22Rv1 (cell line): ENCODE measurements at regions not wholly inside any gene's neighbourhood (a gene's known extent, or its start where the extent isn't known, plus 50 kb on each side); places are given as distances from the start of the nearest gene placed in this dataset.

Experiments used
- H3K27ac ChIP-seq: fragments of 450-650 bp; 2 replicates; pipeline ENCODE4 v1.5.1; 2017
- ZFX ChIP-seq: fragments of 450-650 bp; IDR thresholded peaks from 2 replicates; pipeline ENCODE4 v1.6.1; 2017; ENCODE audit warnings: antibody characterized with exemption, borderline replicate concordance
- TF ChIP-seq, protein P1 (sequence below): fragments of 450-650 bp; IDR thresholded peaks from 2 replicates; pipeline ENCODE4 v1.5.1; 2017; ENCODE audit warnings: mild to moderate bottlenecking

DNA sequence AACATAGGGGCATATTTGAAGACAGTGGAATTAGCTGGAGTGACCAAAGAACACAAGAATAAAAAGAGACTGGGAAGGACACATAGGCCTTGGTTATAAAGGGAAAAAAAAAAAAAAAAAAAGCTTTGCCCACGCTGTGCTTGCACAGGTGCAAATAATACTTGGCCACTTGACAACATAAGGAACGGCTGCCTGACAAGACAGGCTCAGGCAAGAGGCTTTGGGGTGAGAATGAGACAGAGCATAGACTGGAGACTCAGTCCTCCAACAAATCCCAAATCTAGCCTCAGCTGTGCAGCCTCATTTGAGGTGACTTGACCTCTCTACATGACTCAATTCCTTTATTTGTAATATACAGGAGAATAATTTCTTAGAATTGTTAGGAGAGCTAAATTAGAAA is 332.8 kb upstream of the DYNLRB2 start:
- TF ChIP-seq, protein P1, sequence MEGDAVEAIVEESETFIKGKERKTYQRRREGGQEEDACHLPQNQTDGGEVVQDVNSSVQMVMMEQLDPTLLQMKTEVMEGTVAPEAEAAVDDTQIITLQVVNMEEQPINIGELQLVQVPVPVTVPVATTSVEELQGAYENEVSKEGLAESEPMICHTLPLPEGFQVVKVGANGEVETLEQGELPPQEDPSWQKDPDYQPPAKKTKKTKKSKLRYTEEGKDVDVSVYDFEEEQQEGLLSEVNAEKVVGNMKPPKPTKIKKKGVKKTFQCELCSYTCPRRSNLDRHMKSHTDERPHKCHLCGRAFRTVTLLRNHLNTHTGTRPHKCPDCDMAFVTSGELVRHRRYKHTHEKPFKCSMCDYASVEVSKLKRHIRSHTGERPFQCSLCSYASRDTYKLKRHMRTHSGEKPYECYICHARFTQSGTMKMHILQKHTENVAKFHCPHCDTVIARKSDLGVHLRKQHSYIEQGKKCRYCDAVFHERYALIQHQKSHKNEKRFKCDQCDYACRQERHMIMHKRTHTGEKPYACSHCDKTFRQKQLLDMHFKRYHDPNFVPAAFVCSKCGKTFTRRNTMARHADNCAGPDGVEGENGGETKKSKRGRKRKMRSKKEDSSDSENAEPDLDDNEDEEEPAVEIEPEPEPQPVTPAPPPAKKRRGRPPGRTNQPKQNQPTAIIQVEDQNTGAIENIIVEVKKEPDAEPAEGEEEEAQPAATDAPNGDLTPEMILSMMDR = no peak
- no peak for TF ChIP-seq ZFX
- no peak overlapping the region for H3K27ac ChIP-seq

DNA sequence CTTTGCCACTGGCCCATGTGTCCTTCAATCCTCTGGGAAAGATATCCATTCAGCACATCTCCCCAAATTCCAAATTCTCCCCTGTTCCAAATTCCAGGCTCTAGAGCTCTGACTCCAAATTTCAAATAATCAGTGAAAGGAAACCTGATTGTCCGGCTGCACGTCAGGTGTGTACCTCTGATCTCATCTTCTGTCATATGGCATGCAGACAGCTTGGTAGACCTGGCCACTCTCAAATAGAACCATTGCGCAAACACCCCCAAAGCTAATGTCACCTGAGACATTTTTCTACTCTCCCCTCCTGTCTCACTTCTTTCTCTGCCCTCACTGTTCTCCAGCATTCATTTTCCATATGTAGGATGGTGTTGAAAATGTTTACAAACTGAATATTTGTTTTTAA is 337.0 kb upstream of the DYNLRB2 start:
- no peak overlapping the region for H3K27ac ChIP-seq
- TF ChIP-seq, protein P1 = no peak
- no peak for TF ChIP-seq ZFX

DNA sequence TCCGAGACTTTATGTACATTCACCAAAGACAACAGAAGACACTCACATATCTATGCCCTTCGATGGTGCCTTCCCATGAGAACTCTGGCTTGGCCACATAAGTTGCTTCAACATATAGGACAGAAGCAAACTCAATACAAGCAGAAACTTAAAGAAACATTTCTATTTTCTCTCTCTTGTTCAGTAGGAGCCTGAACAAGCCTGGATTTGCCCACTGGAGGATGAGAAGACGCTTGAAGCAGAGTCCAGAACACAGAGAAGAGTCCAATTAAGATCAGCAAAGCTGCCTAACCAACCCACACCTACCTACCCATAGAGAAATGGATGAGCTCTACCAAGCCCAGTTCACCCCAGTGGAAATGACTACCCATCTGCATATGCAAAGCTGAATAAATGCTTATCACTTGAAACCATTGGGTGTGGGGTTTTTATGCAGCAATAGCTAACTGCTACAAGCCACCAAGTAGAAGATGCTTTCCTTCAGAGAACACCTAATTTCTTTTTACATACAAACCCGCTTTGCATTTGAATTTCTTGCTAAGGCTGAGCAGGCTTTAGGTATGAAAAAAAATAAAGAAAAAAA is 337.9 kb upstream of the DYNLRB2 start:
- TF ChIP-seq, protein P1 = no peak
- TF ChIP-seq ZFX = no peak
- no peak overlapping the region for H3K27ac ChIP-seq

DNA sequence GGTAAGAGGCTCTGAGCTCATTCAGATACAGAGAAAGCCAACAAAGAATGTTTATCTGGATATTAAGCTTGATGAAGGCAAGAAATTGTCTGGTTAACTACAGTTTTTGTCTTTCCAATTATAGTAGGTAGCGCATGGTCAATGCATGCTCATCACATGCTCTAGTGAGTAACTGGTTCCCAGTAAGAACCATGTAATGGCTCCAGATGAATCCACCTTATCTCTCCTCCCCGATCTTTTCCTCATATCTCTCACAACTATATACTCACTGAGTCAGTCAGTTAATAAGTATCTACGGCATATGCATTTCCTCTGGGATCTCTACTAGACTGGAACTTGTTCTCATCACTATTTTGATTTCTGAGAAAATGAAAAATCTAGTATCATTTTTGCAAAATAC is 340.7 kb upstream of the DYNLRB2 start:
- H3K27ac ChIP-seq = no peak overlapping the region
- TF ChIP-seq, protein P1 = no peak
- TF ChIP-seq ZFX = no peak

DNA sequence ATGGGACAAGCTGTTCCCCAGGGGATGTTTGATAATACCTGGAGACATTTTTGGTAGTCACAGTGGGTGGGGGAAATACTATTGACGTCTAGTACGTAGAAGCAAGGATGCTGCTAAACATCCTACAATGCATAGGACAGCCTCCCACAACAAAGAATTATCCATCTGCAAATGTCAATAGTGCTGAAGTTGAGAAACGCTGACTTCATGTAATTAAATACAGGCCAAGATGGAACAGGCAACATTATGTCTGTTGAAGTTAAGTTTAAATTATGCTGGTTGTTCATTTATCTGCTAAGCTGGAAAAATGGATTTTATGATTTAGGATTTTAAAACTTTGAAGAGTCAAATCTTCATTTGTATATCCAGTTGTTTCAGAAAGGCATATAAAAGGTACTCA is 341.2 kb upstream of the DYNLRB2 start:
- TF ChIP-seq, protein P1 = no peak
- TF ChIP-seq ZFX = no peak
- H3K27ac ChIP-seq = no peak overlapping the region

DNA sequence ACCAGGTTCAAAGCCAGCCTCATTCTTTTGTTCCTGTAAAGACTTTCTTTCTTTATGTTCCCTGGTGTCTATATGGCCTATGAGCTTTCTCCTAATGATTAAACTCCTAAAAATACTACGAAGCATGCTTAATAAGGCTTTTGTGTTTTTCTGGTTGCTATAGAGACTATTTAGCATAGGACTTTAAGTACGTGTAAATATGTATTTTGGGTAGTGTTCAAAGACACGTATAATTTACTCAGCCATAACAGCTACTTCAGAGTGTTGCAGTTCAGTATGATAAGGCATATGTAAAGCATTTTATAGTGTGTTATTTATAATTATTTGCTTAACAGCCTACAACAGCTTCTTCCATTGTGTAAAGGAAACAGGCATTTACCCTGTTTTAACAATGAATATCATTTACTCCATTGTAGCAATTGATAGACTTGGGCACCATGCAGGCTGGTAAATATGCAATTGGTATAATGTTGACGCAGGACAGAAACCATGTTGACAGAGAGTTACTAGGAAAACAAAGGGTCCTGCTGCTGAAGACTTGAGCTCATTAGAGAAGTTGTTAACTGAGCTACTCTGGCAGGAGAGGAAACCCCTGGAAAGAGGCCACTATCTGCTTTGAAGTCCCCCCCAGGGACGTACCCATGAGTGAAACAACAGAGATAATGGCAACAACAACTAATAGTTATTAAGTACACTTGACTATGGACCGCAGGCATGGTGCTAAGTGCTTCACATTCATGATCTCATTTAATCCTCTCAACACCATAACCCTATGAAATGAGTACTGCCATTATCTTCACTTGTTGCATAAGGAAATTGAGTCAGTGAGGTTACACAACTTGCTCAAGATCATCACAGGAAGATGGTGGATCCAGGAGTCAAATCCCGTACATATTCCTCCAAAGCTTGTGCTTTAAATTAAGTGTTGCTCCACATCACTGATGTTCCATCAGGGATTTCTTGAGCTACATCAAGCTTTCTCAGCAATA is 342.2 kb upstream of the DYNLRB2 start:
- H3K27ac ChIP-seq = no peak overlapping the region

More for the DNA sequence above, 342.2 kb upstream of the DYNLRB2 start:
- TF ChIP-seq, protein P1 = no peak
- TF ChIP-seq ZFX = no peak
